Neuronal stem cell (in vitro differentiated cells): ENCODE measurements at regions not wholly inside any gene's neighbourhood (a gene's known extent, or its start where the extent isn't known, plus 50 kb on each side); places are given as distances from the start of the nearest gene placed in this dataset.

Experiments
- DNase-seq: peaks from one replicate; pipeline ENCODE4 v3.0.0-alpha.2; 2013; ENCODE audit warnings: low spot score
- H2AFZ ChIP-seq: one replicate; pipeline ENCODE4 v1.6.1; 2013; ENCODE audit warnings: mild to moderate bottlenecking, low read length, inconsistent platforms
- H2AK5ac ChIP-seq: 2 replicates; pipeline ENCODE4 v1.6.1; 2013; ENCODE audit warnings: low read depth, mild to moderate bottlenecking, inconsistent platforms, low read length, moderate library complexity, mixed read lengths
- H2BK120ac ChIP-seq: 2 replicates; pipeline ENCODE4 v1.6.1; 2013; ENCODE audit warnings: low read depth, mild to moderate bottlenecking, inconsistent platforms, low read length, moderate library complexity, mixed read lengths
- H2BK12ac ChIP-seq: one replicate; pipeline ENCODE4 v1.6.1; 2013; ENCODE audit warnings: low read length, inconsistent platforms
- H2BK15ac ChIP-seq: 2 replicates; pipeline ENCODE4 v1.6.1; 2013; ENCODE audit warnings: mild to moderate bottlenecking, low read length, inconsistent platforms, mixed read lengths
- H2BK5ac ChIP-seq: one replicate; pipeline ENCODE4 v1.6.1; 2013; ENCODE audit warnings: inconsistent platforms, mild to moderate bottlenecking, low read length, moderate library complexity
- H3K14ac ChIP-seq: one replicate; pipeline ENCODE4 v1.6.1; 2013; ENCODE audit warnings: low read length, inconsistent platforms
- H3K18ac ChIP-seq: 2 replicates; pipeline ENCODE4 v1.6.1; 2013; ENCODE audit warnings: low read length, inconsistent platforms
- H3K23ac ChIP-seq: 2 replicates; pipeline ENCODE4 v1.6.1; 2013; ENCODE audit warnings: low read depth, mild to moderate bottlenecking, mixed read lengths, low read length, inconsistent platforms; ENCODE audit not compliant: poor library complexity
- H3K27ac ChIP-seq: replicated peaks from 3 replicates; pipeline ENCODE4 v1.5.1; 2013; ENCODE audit warnings: low read length, inconsistent platforms
- H3K27me3 ChIP-seq, 3 experiments: 2 replicates each; pipeline ENCODE4 v1.6.1; 2013; ENCODE audit warnings: low read length in 3 of 3, mild to moderate bottlenecking in 2 of 3, inconsistent platforms in 1 of 3, low read depth in 1 of 3, mixed read lengths in 1 of 3, moderate library complexity in 1 of 3; ENCODE audit not compliant: control insufficient read depth in 3 of 3, insufficient read depth in 3 of 3
- H3K36me3 ChIP-seq, 2 donors: replicated peaks in 1 of 2; 2 replicates each; pipeline ENCODE4 v1.6.1; 2013; ENCODE audit warnings: low read length in 2 of 2; ENCODE audit not compliant: control insufficient read depth in 2 of 2, insufficient read depth in 2 of 2
- H3K4ac ChIP-seq: 2 replicates; pipeline ENCODE4 v1.6.1; 2013; ENCODE audit warnings: inconsistent platforms, mild to moderate bottlenecking, low read length, moderate library complexity
- H3K4me1 ChIP-seq, 2 donors: 1 replicate in 1 of 2; 2 replicates in 1 of 2; pipeline ENCODE4 v1.6.1; 2013; ENCODE audit warnings: low read length in 2 of 2, low read depth in 1 of 2; ENCODE audit not compliant: control insufficient read depth in 2 of 2, insufficient read depth in 1 of 2
- H3K4me2 ChIP-seq: one replicate; pipeline ENCODE4 v1.6.1; 2013; ENCODE audit warnings: mild to moderate bottlenecking, low read length, inconsistent platforms; ENCODE audit not compliant: insufficient read depth, poor library complexity, severe bottlenecking
- H3K4me3 ChIP-seq, 2 donors: 2 replicates each; pipeline ENCODE4 v1.5.1; 2013; ENCODE audit warnings: low read length in 2 of 2, mild to moderate bottlenecking in 2 of 2, inconsistent platforms in 1 of 2, moderate library complexity in 1 of 2
- H3K79me1 ChIP-seq: one replicate; pipeline ENCODE4 v1.6.1; 2013; ENCODE audit warnings: low read depth, mild to moderate bottlenecking, inconsistent platforms, low read length, moderate library complexity
- H3K9ac ChIP-seq: one replicate; pipeline ENCODE4 v1.6.1; 2013; ENCODE audit warnings: mild to moderate bottlenecking, low read depth, low read length, inconsistent platforms; ENCODE audit not compliant: poor library complexity
- H3K9me3 ChIP-seq, 2 donors: replicated peaks in 1 of 2; 2 replicates each; pipeline versions ENCODE3 to v1.6.1; 2013; ENCODE audit warnings: low read length in 2 of 2, mild to moderate bottlenecking in 2 of 2, inconsistent platforms in 1 of 2, low read depth in 1 of 2, mixed read lengths in 1 of 2, moderate library complexity in 1 of 2; ENCODE audit not compliant: control insufficient read depth in 2 of 2, insufficient read depth in 1 of 2
- H4K8ac ChIP-seq: one replicate; pipeline ENCODE4 v1.6.1; 2013; ENCODE audit warnings: low read depth, mild to moderate bottlenecking, inconsistent platforms, low read length, moderate library complexity
- H4K91ac ChIP-seq: one replicate; pipeline ENCODE4 v1.6.1; 2013; ENCODE audit warnings: low read length, low read depth, mild to moderate bottlenecking, inconsistent platforms; ENCODE audit not compliant: poor library complexity
- WGBS, 2 donors: extraction: QIAGEN DNeasy Blood & Tissue Kit; methylation state at CpG; one replicate each; pipeline ENCODE4 v1.1.7; 2013; ENCODE audit warnings: missing lambda C conversion rate in 2 of 2, mixed read lengths in 1 of 2; ENCODE audit not compliant: insufficient read length in 2 of 2, insufficient replicate concordance in 1 of 2; ENCODE audit errors: extremely low coverage in 2 of 2; 5-methylcytosine and 5-hydroxymethylcytosine counted together

DNA sequence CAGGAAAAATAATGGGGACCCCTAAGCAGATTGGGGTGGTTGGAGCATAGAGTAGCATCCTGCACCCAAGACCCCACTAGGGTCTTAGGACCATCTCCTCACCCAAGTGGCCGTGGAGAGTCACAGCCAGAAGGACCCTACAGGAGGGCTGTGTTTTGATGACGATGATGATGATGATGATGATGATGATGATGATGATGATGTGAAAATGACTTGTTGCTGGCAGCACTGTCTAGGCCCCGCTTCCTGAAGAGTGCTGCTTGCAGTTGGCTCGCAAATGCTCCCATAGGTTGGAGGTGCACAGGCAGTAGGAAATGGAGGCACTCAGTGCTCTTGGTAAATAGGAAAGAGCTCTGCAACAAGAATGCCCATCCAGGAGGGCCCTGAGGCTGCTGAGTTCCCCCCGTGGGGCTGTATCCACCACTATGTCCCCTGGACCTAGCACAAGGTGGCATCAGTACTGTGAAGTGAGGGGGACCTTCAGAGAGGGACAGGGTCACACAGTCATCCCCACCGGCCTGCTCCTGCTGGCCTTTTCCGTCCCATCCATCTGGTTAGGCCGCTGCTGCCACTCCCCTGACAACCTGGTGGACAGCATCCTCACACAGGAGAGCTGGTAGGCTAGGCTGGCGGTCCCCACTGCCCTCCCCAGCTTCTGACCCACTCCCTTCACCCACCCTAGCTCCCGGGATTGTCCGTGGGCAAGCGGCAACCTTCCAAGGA lies 139.6 kb downstream of the FOXD2 start:
- DNase-seq, result no peak
- Histone ChIP-seq H2BK5ac (no peak overlapping the region), H2BK15ac (peak overlapping the region; percentile 50), H3K9ac (no peak overlapping the region), H3K4me3 (no peak overlapping the region), H3K27ac (no peak overlapping the region), H3K23ac (no peak overlapping the region), H3K4me1 (peaks cover 0 to 22% of the 10 kb centered on the region in 2 donors), H3K14ac (no peak overlapping the region), H3K27me3 (peaks cover 0 to 48% (median 0%) of the 10 kb centered on the region in 3 experiments), H2AK5ac (peak overlapping the region; percentile 23), H3K79me1 (no peaks in the 10 kb centered on the region), H3K4ac (no peak overlapping the region), H3K4me2 (no peak overlapping the region), H4K91ac (no peak overlapping the region), H4K8ac (no peak overlapping the region), H2BK120ac (no peak overlapping the region), H2AFZ (no peak overlapping the region), H3K36me3 (no peaks in the 10 kb centered on the region), H3K18ac (peak overlapping the region; percentile 69), H3K9me3 (no peaks in the 10 kb centered on the region), H2BK12ac (peak overlapping the region; percentile 26)
- WGBS, 2 donors, result no CpG with 5 or more reads among the region's 12 CpGs

DNA sequence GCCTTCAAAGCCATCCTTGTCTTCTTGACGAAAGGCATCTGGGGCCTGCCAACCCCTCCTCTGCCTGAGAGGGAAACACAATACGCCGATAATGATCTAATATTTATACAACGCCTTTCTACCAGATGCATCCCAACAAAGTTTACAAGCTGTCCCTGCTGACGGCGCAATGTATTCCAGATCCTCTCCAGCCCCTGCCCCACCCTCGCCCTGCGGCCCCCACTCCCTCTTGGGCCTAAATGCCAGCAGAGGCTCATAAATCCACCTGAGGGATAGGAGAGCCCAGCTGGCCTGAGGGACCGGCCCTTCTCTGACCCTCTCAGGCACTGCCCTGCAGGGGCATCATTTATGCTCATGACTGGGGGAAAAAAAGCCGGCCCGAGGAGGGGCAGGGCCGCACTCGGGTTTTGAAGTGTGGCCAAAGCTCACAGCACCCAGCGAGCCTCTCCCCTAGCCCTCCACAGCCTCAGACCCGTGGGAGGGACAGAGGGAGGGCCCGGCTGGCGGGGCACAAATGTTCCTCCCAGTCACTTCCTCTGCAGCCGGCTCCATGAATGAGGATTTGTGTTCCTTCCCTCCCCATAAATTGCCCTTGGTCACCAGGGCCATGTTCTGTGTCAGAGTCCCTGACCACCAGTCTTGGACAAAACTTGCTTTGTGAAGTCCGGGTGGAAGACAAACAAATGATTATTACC lies 140.3 kb downstream of the FOXD2 start:
- H3K27me3 ChIP-seq, result peaks cover 0 to 46% (median 0%) of the 10 kb centered on the region in 3 experiments
- H2AFZ ChIP-seq, result peak overlapping the region; percentile 35
- no peak overlapping the region for H3K14ac ChIP-seq
- H4K91ac ChIP-seq, result no peak overlapping the region
- no peaks in the 10 kb centered on the region for H3K79me1 ChIP-seq
- H3K4ac ChIP-seq, result no peak overlapping the region
- H2BK15ac ChIP-seq, result no peak overlapping the region
- no peak overlapping the region for H2BK120ac ChIP-seq
- H3K4me2 ChIP-seq, result no peak overlapping the region
- no peak for DNase-seq
- no peak overlapping the region for H2BK12ac ChIP-seq
- H3K18ac ChIP-seq, result peak overlapping the region; percentile 17
- no peak overlapping the region for H3K4me3 ChIP-seq
- no peak overlapping the region for H4K8ac ChIP-seq
- H2AK5ac ChIP-seq, result no peak overlapping the region
- no peaks in the 10 kb centered on the region for H3K36me3 ChIP-seq
- H3K9me3 ChIP-seq, result no peaks in the 10 kb centered on the region
- peaks cover 0 to 15% of the 10 kb centered on the region in 2 donors for H3K4me1 ChIP-seq
- no CpG with 5 or more reads among the region's 19 CpGs for WGBS, 2 donors
- no peak overlapping the region for H2BK5ac ChIP-seq
- H3K9ac ChIP-seq, result no peak overlapping the region
- no peak overlapping the region for H3K27ac ChIP-seq
- H3K23ac ChIP-seq, result no peak overlapping the region

DNA sequence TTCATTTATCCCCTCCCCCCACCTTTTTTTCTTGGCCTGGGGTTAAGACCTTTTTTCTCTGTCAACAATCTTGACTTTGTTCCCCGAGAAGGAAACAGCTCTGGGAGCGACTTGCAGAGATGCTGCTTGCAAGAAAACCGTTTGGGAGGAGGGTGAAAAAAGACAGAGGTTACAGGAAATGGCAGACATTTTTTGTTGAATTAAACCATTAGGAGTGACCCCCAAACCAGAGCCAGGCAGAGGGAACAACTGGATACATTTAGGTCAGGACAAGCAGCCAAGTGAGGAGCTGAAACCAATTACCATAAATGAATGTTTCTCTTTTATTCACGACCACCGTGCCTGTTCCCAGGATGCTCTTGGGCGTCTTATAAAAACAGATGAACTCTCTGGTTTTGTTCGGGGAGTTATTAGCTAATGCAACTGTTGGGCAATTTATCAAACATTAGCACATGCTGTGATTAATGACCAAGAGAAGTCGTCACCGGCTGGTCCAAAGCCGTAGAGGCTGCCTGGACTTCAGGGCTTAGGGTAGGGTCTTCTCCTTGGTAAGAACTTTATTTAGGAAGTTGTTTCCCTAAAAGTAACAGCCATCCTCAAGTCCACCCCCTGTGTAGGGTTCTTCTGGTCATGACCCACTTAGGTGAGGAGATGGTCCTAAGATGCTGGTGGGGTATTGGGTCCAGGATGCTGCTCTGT lies 141.0 kb downstream of the FOXD2 start:
- no peaks in the 10 kb centered on the region for H3K36me3 ChIP-seq
- H2BK12ac ChIP-seq, result no peak overlapping the region
- no peak overlapping the region for H3K14ac ChIP-seq
- peak overlapping the region; percentile 35 for H2AFZ ChIP-seq
- DNase-seq, result no peak
- no peak overlapping the region for H3K4me3 ChIP-seq
- peaks cover 0 to 12% of the 10 kb centered on the region in 2 donors for H3K4me1 ChIP-seq
- H3K4ac ChIP-seq, result no peak overlapping the region
- H2BK15ac ChIP-seq, result no peak overlapping the region
- no peak overlapping the region for H2BK5ac ChIP-seq
- H3K79me1 ChIP-seq, result no peaks in the 10 kb centered on the region
- no peak overlapping the region for H3K23ac ChIP-seq
- H3K27ac ChIP-seq, result no peak overlapping the region
- no peak overlapping the region for H3K18ac ChIP-seq
- H3K27me3 ChIP-seq, result peaks cover 0 to 52% (median 0%) of the 10 kb centered on the region in 3 experiments
- no peaks in the 10 kb centered on the region for H3K9me3 ChIP-seq
- H4K8ac ChIP-seq, result no peak overlapping the region
- H4K91ac ChIP-seq, result no peak overlapping the region
- H3K4me2 ChIP-seq, result no peak overlapping the region
- H2AK5ac ChIP-seq, result no peak overlapping the region
- H2BK120ac ChIP-seq, result no peak overlapping the region
- H3K9ac ChIP-seq, result no peak overlapping the region
- WGBS, 2 donors, result no CpG with 5 or more reads among the region's 10 CpGs

DNA sequence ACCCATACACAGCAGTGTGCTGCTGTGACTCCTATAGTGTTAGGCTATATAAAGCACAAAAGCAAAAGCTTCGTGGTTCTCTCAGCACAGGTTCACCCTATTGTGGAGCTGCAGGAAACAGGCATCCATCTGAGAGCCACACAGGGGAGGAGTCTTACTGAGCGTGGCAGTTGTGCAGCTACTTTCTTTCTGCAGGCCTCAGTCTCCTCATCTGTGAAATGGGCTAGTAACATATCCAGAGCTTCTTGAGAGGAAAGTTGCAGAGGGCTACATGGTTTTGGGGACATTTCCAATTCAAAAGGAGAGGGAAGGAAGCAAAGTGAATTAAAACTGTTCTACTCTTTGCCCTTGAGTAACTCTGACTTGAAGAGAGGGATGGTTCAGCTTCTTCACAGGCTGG lies 142.0 kb downstream of the FOXD2 start:
- no CpG with 5 or more reads among the region's 2 CpGs for WGBS, 2 donors
- Histone ChIP-seq H3K4me1 (peaks cover 0 to 12% of the 10 kb centered on the region in 2 donors), H3K9ac (no peak overlapping the region), H3K9me3 (no peaks in the 10 kb centered on the region), H2BK5ac (no peak overlapping the region), H3K36me3 (no peaks in the 10 kb centered on the region), H3K27ac (no peak overlapping the region), H4K8ac (no peak overlapping the region), H3K4me3 (no peak overlapping the region), H3K79me1 (no peaks in the 10 kb centered on the region), H3K27me3 (peaks cover 0 to 55% (median 0%) of the 10 kb centered on the region in 3 experiments), H3K4me2 (no peak overlapping the region), H3K14ac (no peak overlapping the region), H3K18ac (no peak overlapping the region), H2BK12ac (no peak overlapping the region), H2AK5ac (no peak overlapping the region), H2BK15ac (no peak overlapping the region), H2BK120ac (no peak overlapping the region), H3K4ac (no peak overlapping the region), H3K23ac (no peak overlapping the region), H4K91ac (no peak overlapping the region), H2AFZ (no peak overlapping the region)
- DNase-seq, result no peak
